K562 (cell line): ENCODE measurements at regions not wholly inside any gene's neighbourhood (a gene's known extent, or its start where the extent isn't known, plus 50 kb on each side); places are given as distances from the start of the nearest gene placed in this dataset.

Source experiments
- ATAC-seq: fragments of 200-7000 bp; cut with Tn5 transposase; 3 replicates; pipeline ENCODE4 v1.9.1; 2020; ENCODE audit warnings: moderate library complexity
- BruUV-seq: library from RNA; stranded (reverse); fragments of 400-500 nt; replicated peaks from 2 replicates; lab custom pipeline; 2021; lab: Mats Ljungman, UMichigan
- CTCF ChIA-PET: fragments of 300-600 bp; formaldehyde crosslinking; extraction: SDS; loops from one replicate; lab custom pipeline; 2021; ENCODE audit warnings: low intra/inter-chr PET ratio; lab: Yijun Ruan, JAX
- POLR2A ChIA-PET: fragments of 300-600, 350-650 bp; sonication (Branson Sonifier 250); formaldehyde crosslinking; extraction: SDS; loops from one replicate; lab custom pipeline; 2021; ENCODE audit warnings: antibody characterized with exemption, inconsistent platforms; lab: Yijun Ruan, JAX
- DNase-seq, 4 experiments: peaks; one replicate each; pipeline versions ENCODE4 v3.0.0 to v3.0.0-alpha.2; 2011 to 2018; ENCODE audit warnings: low spot score in 3 of 4, mixed read lengths in 3 of 4; ENCODE audit errors: extremely low read depth in 1 of 4
- FAIRE-seq: peaks from 2 replicates; lab custom pipeline; 2011; peaks lifted over from hg19 to GRCh38; lab: Jason Lieb, UNC
- H2AFZ ChIP-seq: 2 replicates; pipeline ENCODE4 v1.6.0; 2011; ENCODE audit warnings: low read depth, low read length, control low read depth, inconsistent platforms
- H3K27ac ChIP-seq: fragments of 200-600 bp; 3 replicates; pipeline ENCODE4 v1.8.0; 2011; ENCODE audit warnings: low read depth, mild to moderate bottlenecking, control low read depth, inconsistent platforms, low read length, moderate library complexity, mixed read lengths; ENCODE audit errors: extremely low read depth
- H3K27me3 ChIP-seq, 2 experiments: fragments of 300-600 bp in 1 of 2; 2 replicates in 1 of 2; 3 replicates in 1 of 2; pipeline versions ENCODE4 v1.6.0 to v1.8.0; 2011; ENCODE audit warnings: inconsistent platforms in 2 of 2, low read length in 2 of 2, mild to moderate bottlenecking in 1 of 2, mixed read lengths in 1 of 2, moderate library complexity in 1 of 2; ENCODE audit not compliant: control insufficient read depth in 2 of 2, insufficient read depth in 2 of 2
- H3K36me3 ChIP-seq: fragments of 300-600 bp; 3 replicates; pipeline ENCODE4 v1.8.0; 2011; ENCODE audit warnings: mild to moderate bottlenecking, low read length, inconsistent platforms; ENCODE audit not compliant: control insufficient read depth, insufficient read depth
- H3K4me1 ChIP-seq, 2 experiments: fragments of 200-600 bp in 1 of 2; replicated peaks in 1 of 2; 2 replicates in 1 of 2; 3 replicates in 1 of 2; pipeline versions ENCODE4 v1.5.1 to v1.8.0; 2011; ENCODE audit warnings: inconsistent platforms in 2 of 2, low read length in 2 of 2, mild to moderate bottlenecking in 1 of 2, mixed read lengths in 1 of 2, moderate library complexity in 1 of 2; ENCODE audit not compliant: control insufficient read depth in 2 of 2, insufficient read depth in 2 of 2
- H3K4me2 ChIP-seq: 2 replicates; pipeline ENCODE4 v1.6.1; 2011; ENCODE audit warnings: low read length, control low read depth, inconsistent platforms, mixed read lengths; ENCODE audit not compliant: insufficient read depth
- H3K4me3 ChIP-seq: fragments of 200-600 bp; sonication (generic), shearing (Covaris generic); 2 replicates; pipeline ENCODE4 v1.5.1; 2016; ENCODE audit warnings: control low read depth, inconsistent platforms
- H3K79me2 ChIP-seq: fragments of 200-600 bp; 3 replicates; pipeline ENCODE4 v1.8.0; 2011; ENCODE audit warnings: low read length, inconsistent platforms; ENCODE audit not compliant: control insufficient read depth, insufficient read depth
- H3K9ac ChIP-seq, 2 experiments: 2 replicates each; pipeline versions ENCODE4 v1.6.0 to v1.6.1; 2011; ENCODE audit warnings: low read depth in 2 of 2, low read length in 2 of 2, control low read depth in 1 of 2, inconsistent platforms in 1 of 2, mild to moderate bottlenecking in 1 of 2, mixed read lengths in 1 of 2; ENCODE audit not compliant: insufficient read depth in 1 of 2
- H3K9me1 ChIP-seq: one replicate; pipeline ENCODE4 v1.6.0; 2011; ENCODE audit warnings: inconsistent platforms, mild to moderate bottlenecking, low read length, moderate library complexity; ENCODE audit not compliant: control insufficient read depth, insufficient read depth
- H3K9me3 ChIP-seq: replicated peaks from 2 replicates; pipeline ENCODE4 v1.5.1; 2011; ENCODE audit warnings: low read depth, low read length, inconsistent platforms; ENCODE audit not compliant: control insufficient read depth, insufficient read depth
- H4K20me1 ChIP-seq: replicated peaks from 2 replicates; pipeline ENCODE4 v1.6.1; 2011; ENCODE audit warnings: low read length, inconsistent platforms, mixed read lengths; ENCODE audit not compliant: control insufficient read depth, insufficient read depth
- PHTF2 ChIP-seq: fragments of 250-450 bp; sonication (Bioruptor Pico); IDR thresholded peaks from 2 replicates; pipeline ENCODE4 v1.5.0; 2021; ENCODE audit warnings: mild to moderate bottlenecking
- ZBTB17 ChIP-seq: fragments of 450-650 bp; formaldehyde crosslinking; IDR thresholded peaks from 2 replicates; pipeline ENCODE4 v1.4.0; 2020; ENCODE audit warnings: mild to moderate bottlenecking
- WGBS: fragments of 100-300 bp; shearing (Covaris generic); methylation state at CpG from one replicate; pipeline ENCODE4 v1.1.6; 2016; ENCODE audit warnings: low coverage, mixed read lengths; ENCODE audit not compliant: insufficient coverage; ENCODE audit errors: missing lambda C conversion rate; 5-methylcytosine and 5-hydroxymethylcytosine counted together
- in situ Hi-C: fragments of 300-500 bp; cut with MboI; formaldehyde crosslinking; loops from 4 replicates; pipeline ENCODE4 v1.15.0; 2018; ENCODE audit warnings: inconsistent platforms, mixed read lengths
- intact Hi-C: fragments of 100-400 bp; cut with micrococcal nuclease; formaldehyde crosslinking; loops from 2 replicates; pipeline ENCODE4 v1.14.2; 2022
- TF ChIP-seq, protein P1 (sequence below): fragments of 250-450 bp; sonication (Bioruptor Pico); IDR thresholded peaks from 2 replicates; pipeline ENCODE4 v1.4.0; 2020; ENCODE audit warnings: mild to moderate bottlenecking, moderate library complexity, borderline replicate concordance

DNA sequence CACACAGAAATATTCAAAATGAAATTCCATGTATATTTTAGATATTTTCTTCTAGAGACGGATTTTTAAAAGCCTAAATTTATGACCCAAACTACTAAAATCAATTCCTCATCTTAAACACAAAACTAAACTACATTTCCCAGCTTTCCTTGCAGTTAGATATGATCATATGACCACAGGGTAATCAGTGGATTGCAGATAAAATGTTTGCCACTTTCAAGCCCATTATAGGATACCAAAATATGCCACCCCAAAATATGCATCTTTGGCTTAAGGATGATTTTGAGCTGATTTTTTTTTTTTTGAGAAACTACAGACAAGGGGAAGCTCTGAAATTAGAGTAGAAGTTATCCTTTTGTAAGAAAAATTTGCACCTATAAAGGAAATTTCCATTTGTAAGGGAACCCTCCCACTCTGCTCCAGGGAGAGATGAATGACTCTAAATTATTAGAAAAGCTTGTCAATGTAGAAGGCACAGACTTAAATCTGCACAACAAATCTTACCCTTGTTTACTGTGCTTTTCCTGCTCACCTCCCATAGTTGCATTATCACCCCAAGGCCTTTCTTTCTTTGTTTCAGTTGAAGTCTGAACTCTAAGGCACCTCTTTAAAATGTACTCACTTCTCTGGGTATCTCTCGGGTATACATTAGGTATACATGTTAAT lies 503.0 kb downstream of the PDHA2 start:
- Histone ChIP-seq H3K27ac (no peak overlapping the region), H3K9ac (no peak overlapping the region), H3K9me1 (no peaks in the 10 kb centered on the region), H3K9me3 (peaks cover 2% of the 10 kb centered on the region; the same call in 1 of the 2 replicates), H3K4me3 (no peak overlapping the region), H3K36me3 (no peaks in the 10 kb centered on the region), H3K4me2 (no peak overlapping the region), H2AFZ (no peak overlapping the region), H3K27me3 (no peaks in the 10 kb centered on the region), H3K79me2 (no peaks in the 10 kb centered on the region), H3K4me1 (no peaks in the 10 kb centered on the region), H4K20me1 (no peaks in the 10 kb centered on the region)
- FAIRE-seq (no peak), DNase-seq (no peak), ATAC-seq (no peak)
- TF ChIP-seq PHTF2 (CRISPR knock-in tag) (no peak), ZBTB17 (CRISPR knock-in tag) (peak; percentile 78; the same call in 1 of the 2 replicates)
- TF ChIP-seq, protein P1, sequence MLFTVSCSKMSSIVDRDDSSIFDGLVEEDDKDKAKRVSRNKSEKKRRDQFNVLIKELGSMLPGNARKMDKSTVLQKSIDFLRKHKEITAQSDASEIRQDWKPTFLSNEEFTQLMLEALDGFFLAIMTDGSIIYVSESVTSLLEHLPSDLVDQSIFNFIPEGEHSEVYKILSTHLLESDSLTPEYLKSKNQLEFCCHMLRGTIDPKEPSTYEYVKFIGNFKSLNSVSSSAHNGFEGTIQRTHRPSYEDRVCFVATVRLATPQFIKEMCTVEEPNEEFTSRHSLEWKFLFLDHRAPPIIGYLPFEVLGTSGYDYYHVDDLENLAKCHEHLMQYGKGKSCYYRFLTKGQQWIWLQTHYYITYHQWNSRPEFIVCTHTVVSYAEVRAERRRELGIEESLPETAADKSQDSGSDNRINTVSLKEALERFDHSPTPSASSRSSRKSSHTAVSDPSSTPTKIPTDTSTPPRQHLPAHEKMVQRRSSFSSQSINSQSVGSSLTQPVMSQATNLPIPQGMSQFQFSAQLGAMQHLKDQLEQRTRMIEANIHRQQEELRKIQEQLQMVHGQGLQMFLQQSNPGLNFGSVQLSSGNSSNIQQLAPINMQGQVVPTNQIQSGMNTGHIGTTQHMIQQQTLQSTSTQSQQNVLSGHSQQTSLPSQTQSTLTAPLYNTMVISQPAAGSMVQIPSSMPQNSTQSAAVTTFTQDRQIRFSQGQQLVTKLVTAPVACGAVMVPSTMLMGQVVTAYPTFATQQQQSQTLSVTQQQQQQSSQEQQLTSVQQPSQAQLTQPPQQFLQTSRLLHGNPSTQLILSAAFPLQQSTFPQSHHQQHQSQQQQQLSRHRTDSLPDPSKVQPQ = no peak
- 3% methylated on average over 2 of the region's 2 CpGs for WGBS
- CTCF ChIA-PET = no interaction called here
- POLR2A ChIA-PET = interaction anchor here (0.8 kb wide), 1 partner anchor 8 kb away, joined by 3 read pairs; no protein-coding TSS in a partner anchor
- no TSS peak for BruUV-seq
- in situ Hi-C loops (no loop called here), intact Hi-C loops (no loop called here)
